ENCODE measurements at regions not wholly inside any gene's neighbourhood (a gene's known extent, or its start where the extent isn't known, plus 50 kb on each side); places are given as distances from the start of the nearest gene placed in this dataset.

DNA sequence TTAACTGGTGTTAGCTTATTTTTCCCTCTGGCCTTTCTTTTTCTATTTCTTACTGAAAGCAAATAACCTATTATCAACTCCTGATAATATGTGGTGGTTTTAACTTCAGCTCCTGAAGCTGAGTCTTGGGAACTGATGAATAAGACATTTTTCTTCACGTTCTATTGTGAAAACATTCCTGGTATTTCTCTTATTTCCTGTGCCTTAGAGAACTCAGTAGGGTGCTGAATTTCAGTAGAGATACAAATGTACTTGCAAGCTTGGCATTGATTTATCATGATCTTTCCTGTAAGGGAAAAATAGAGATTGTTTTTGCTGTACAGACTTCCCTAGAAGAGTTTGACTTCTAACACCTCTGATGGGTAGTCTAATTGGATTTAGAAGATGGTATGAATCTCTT, 52.8 kb upstream of the DCC start:
- peak overlapping the region in 1 of 2 experiments; percentile 34; a peak in 1 of 4 replicates for H3K4me2 ChIP-seq (ENCODE audit: insufficient read depth in 1 of 2, low read depth in 2 of 2, low read length in 2 of 2)

More for the DNA sequence above, 52.8 kb upstream of the DCC start:
- Histone ChIP-seq H4K20me1 (replicated peaks in 1 of 2; ENCODE audit: control insufficient read depth in 1 of 2, insufficient read depth in 2 of 2, low read length in 2 of 2) (no peaks in the 10 kb centered on the region), H2AK5ac (ENCODE audit: low read depth, low read length) (no peak overlapping the region), H3K4me3 (ENCODE audit: extremely low read depth in 1 of 4, insufficient read depth in 2 of 4, low read depth in 3 of 4, low read length in 4 of 4) (no peak overlapping the region), H3K18ac (ENCODE audit: extremely low read depth, low read length) (no peak overlapping the region), H2BK20ac (ENCODE audit: low read length) (no peak overlapping the region), H2BK12ac (ENCODE audit: low read depth, low read length) (no peak overlapping the region), H2AFZ (ENCODE audit: low read length) (0 out of 2 replicates have a peak overlapping the region, but pooled peaks have one; percentile 40), H3K4ac (replicated peaks; ENCODE audit: insufficient read length, low read depth, low read length) (no peak overlapping the region), H4K91ac (replicated peaks; ENCODE audit: insufficient read length, low read length) (no peak overlapping the region), H2BK5ac (ENCODE audit: low read depth, low read length) (no peak overlapping the region), H3K27ac (ENCODE audit: low read depth, low read length) (no peak overlapping the region), H3K56ac (replicated peaks; ENCODE audit: insufficient read length, low read depth, low read length) (no peak overlapping the region), H3K4me1 (replicated peaks in 1 of 4; ENCODE audit: control insufficient read depth in 3 of 4, insufficient read depth in 4 of 4, low read length in 3 of 4) (peaks cover 0 to 6% (median 0%) of the 10 kb centered on the region in 4 experiments; a peak in 3 of 7 replicates), H4K8ac (ENCODE audit: extremely low read depth, insufficient read depth, low read length) (no peak overlapping the region), H3K9me3 (ENCODE audit: insufficient read depth in 2 of 2, low read depth in 1 of 2, low read length in 1 of 2) (no peaks in the 10 kb centered on the region), H3K79me2 (ENCODE audit: control insufficient read depth in 1 of 2, insufficient read depth in 2 of 2, low read length in 2 of 2) (no peaks in the 10 kb centered on the region), H3K9ac (replicated peaks in 1 of 4; ENCODE audit: extremely low read depth in 1 of 4, low read depth in 3 of 4, low read length in 3 of 4) (no peak overlapping the region), H3K23me2 (ENCODE audit: low read depth, low read length) (no peaks in the 10 kb centered on the region), H3K23ac (ENCODE audit: insufficient read length) (no peak overlapping the region), H2BK120ac (replicated peaks; ENCODE audit: low read depth, low read length) (no peak overlapping the region), H3K14ac (ENCODE audit: insufficient read length) (no peak overlapping the region), H3K79me1 (ENCODE audit: low read depth, low read length) (no peaks in the 10 kb centered on the region), H3K36me3 (ENCODE audit: control insufficient read depth in 2 of 4, insufficient read depth in 4 of 4, low read length in 3 of 4) (no peaks in the 10 kb centered on the region), H3K27me3 (replicated peaks in 1 of 4; ENCODE audit: control insufficient read depth in 3 of 4, extremely low read depth in 1 of 4, insufficient read depth in 3 of 4, low read length in 3 of 4) (no peaks in the 10 kb centered on the region; a peak in 1 of 7 replicates), H2BK15ac (ENCODE audit: low read length) (no peak overlapping the region), H4K5ac (ENCODE audit: insufficient read length, low read depth, low read length) (no peak overlapping the region)
- 13% methylated on average over 1 of the region's 1 CpG; no CpG with 5 or more reads in 1 of the 2 experiments for WGBS, 2 experiments (ENCODE audit: extremely low coverage in 1 of 2, insufficient coverage in 1 of 2, insufficient read length in 1 of 2, insufficient replicate concordance in 2 of 2, low coverage in 1 of 2, low lambda C conversion rate in 2 of 2, missing lambda C conversion rate in 1 of 2)
- TF ChIP-seq ATF3 (IDR thresholded peaks at IDR 0.05; ENCODE audit: insufficient read depth, low read depth, low read length) (no peak), TBP (IDR thresholded peaks at IDR 0.05; ENCODE audit: low read depth, low read length) (no peak), EZH2 (IDR thresholded peaks at IDR 0.05; ENCODE audit: low read depth, low read length, severe bottlenecking) (no peak), BCL11A (IDR thresholded peaks at IDR 0.05; ENCODE audit: low read depth in 2 of 2, low read length in 2 of 2) (no peak), RAD21 (IDR thresholded peaks at IDR 0.05 in 1 of 2, conservative IDR thresholded peaks at IDR 0.05 in 1 of 2; ENCODE audit: low read depth in 2 of 2, low read length in 2 of 2) (no peak), CBX5 (IDR thresholded peaks at IDR 0.05; ENCODE audit: low read depth, low read length) (no peak), RNF2 (IDR thresholded peaks at IDR 0.05; ENCODE audit: borderline replicate concordance, low read depth, low read length, missing control alignments, poor library complexity, severe bottlenecking) (no peak), RXRA (IDR thresholded peaks at IDR 0.05; ENCODE audit: insufficient read depth, low read depth, low read length) (no peak)
- FAIRE-seq: no peak
- DNase-seq (ENCODE audit: low read depth in 1 of 2, low spot score in 2 of 2): no peak
- POLR2A ChIA-PET (ENCODE audit: partially characterized antibody): no interaction called here
- CTCF ChIA-PET (ENCODE audit: partially characterized antibody): interaction anchor here (0.9 to 1.3 kb wide), 3 partner anchors 29 to 618 kb away, joined by 3 read pairs; no protein-coding TSS in a partner anchor
